Left ventricle myocardium inferior (tissue), 1 donor: ENCODE measurements at regions not wholly inside any gene's neighbourhood (a gene's known extent, or its start where the extent isn't known, plus 50 kb on each side); places are given as distances from the start of the nearest gene placed in this dataset.
A peak's percentile ranks its signal among the peaks of the same experiment; 100 is the strongest.

Experiments used
- DNase-seq: peaks from one replicate; pipeline ENCODE4 v3.0.0-alpha.2; 2020
- H3K27ac ChIP-seq: fragments of 200-600 bp; replicated peaks from 2 replicates; pipeline ENCODE4 v1.8.0; 2021
- H3K27me3 ChIP-seq: fragments of 200-600 bp; 2 replicates; pipeline ENCODE4 v1.8.0; 2021; ENCODE audit warnings: low read depth
- H3K36me3 ChIP-seq: fragments of 200-600 bp; 2 replicates; pipeline ENCODE4 v1.8.0; 2021
- H3K4me1 ChIP-seq: fragments of 200-600 bp; 2 replicates; pipeline ENCODE4 v1.8.0; 2021
- H3K4me3 ChIP-seq: fragments of 200-600 bp; 2 replicates; pipeline ENCODE4 v1.8.0; 2021; ENCODE audit warnings: mild to moderate bottlenecking, moderate library complexity
- H3K9me3 ChIP-seq: fragments of 200-600 bp; replicated peaks from 2 replicates; pipeline ENCODE4 v1.8.0; 2021
- CTCF ChIP-seq: fragments of 200-600 bp; IDR thresholded peaks from 2 replicates; pipeline ENCODE4 v1.8.0; 2021; ENCODE audit warnings: antibody characterized with exemption, mild to moderate bottlenecking, borderline replicate concordance
- intact Hi-C: fragments of 100-400 bp; cut with micrococcal nuclease; formaldehyde crosslinking; loops from one replicate; pipeline ENCODE4 v1.11.0; 2022
- donor health status: DM: no; HTN: yes; CAD: no; lungs with severe emphysema.

- Histone ChIP-seq H3K36me3 (no peaks in the 10 kb centered on the region), H3K4me3 (no peak overlapping the region), H3K9me3 (peaks cover 14% of the 10 kb centered on the region), H3K27ac (peak overlapping the region; percentile 86), H3K27me3 (no peaks in the 10 kb centered on the region), H3K4me1 (peaks cover 48% of the 10 kb centered on the region)
- no peak for DNase-seq
- TF ChIP-seq CTCF, result no peak
- intact Hi-C loops, result no loop called here
Measured at GRCh38 chr2:196370381-196370780, 199.0 kb upstream of the STK17B start.

- no peak for DNase-seq
- Histone ChIP-seq H3K27ac (peak overlapping the region; percentile 86), H3K9me3 (peaks cover 14% of the 10 kb centered on the region), H3K4me1 (peaks cover 37% of the 10 kb centered on the region), H3K27me3 (no peaks in the 10 kb centered on the region), H3K4me3 (peak overlapping the region; percentile 22), H3K36me3 (no peaks in the 10 kb centered on the region)
- TF ChIP-seq CTCF, result no peak
- intact Hi-C loops, result loop anchor here (2.0 kb wide), 1 partner anchor 56 kb away; no protein-coding TSS in a partner anchor
Measured at GRCh38 chr2:196372276-196372809, 201.0 kb upstream of the STK17B start.

GRCh38 chr2:196372811-196373664 lies 201.7 kb upstream of the STK17B start:
- Histone ChIP-seq H3K9me3 (peaks cover 11% of the 10 kb centered on the region), H3K36me3 (no peaks in the 10 kb centered on the region), H3K27ac (peak overlapping the region; percentile 86), H3K27me3 (no peaks in the 10 kb centered on the region), H3K4me3 (peak overlapping the region; percentile 22), H3K4me1 (peaks cover 37% of the 10 kb centered on the region)
- no peak for TF ChIP-seq CTCF
- no peak for DNase-seq
- intact Hi-C loops, result loop anchor here (2.0 kb wide), 1 partner anchor 56 kb away; no protein-coding TSS in a partner anchor

DNA sequence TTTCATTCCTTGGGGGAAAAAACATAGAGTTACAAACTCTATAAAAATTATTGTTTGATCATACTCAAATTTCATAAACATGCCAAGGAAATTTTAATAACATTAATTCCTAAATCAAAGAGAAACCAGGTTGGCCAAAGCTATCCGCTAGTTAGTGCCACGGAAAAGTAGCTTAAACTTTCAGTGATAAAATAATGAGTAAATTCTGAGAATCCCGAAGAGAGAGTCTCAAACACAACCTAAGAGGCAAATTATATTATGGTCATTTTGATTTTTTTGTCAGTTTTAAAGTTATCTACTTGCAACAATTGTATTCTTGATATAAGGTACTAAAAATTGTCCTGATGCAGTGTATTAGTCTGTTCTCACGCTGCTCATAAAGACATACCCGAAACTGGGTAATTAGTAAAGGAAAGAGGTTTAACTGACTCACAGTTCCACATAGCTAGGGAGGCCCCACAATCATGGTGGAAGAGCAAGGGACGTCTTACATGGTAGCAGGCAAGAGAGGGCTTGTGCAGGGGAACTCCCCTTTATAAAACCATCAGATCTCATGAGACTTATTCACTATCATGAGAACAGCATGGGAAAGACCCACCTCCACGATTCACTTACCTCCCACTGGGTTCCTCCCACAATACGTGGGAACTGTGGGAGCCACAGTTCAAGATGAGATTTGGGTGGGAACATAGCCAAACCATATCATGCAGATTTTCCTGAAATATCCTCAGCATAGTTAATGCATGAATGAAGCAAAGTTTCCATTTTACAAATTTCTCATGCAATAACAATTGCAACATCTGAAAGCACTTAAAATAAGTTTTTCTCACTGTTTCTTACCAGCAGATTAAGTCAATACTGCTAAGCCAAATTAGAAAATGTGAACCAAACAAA lies 205.9 kb upstream of the STK17B start:
- H3K27ac ChIP-seq, result no peak overlapping the region
- H3K4me1 ChIP-seq, result peaks cover 52% of the 10 kb centered on the region
- no peaks in the 10 kb centered on the region for H3K27me3 ChIP-seq
- H3K36me3 ChIP-seq, result no peaks in the 10 kb centered on the region
- no peaks in the 10 kb centered on the region for H3K9me3 ChIP-seq
- TF ChIP-seq CTCF, result no peak
- intact Hi-C loops, result no loop called here
- no peak for DNase-seq
- no peak overlapping the region for H3K4me3 ChIP-seq

- H3K36me3 ChIP-seq, result no peaks in the 10 kb centered on the region
- intact Hi-C loops, result no loop called here
- H3K9me3 ChIP-seq, result no peaks in the 10 kb centered on the region
- H3K4me1 ChIP-seq, result peaks cover 37% of the 10 kb centered on the region
- no peak for DNase-seq
- peak overlapping the region; percentile 44 for H3K27ac ChIP-seq
- H3K4me3 ChIP-seq, result no peak overlapping the region
- TF ChIP-seq CTCF, result no peak
- no peaks in the 10 kb centered on the region for H3K27me3 ChIP-seq
Measured at GRCh38 chr2:196379600-196379999, 208.2 kb upstream of the STK17B start.
